GM18870 (cell line): ENCODE measurements at regions not wholly inside any gene's neighbourhood (a gene's known extent, or its start where the extent isn't known, plus 50 kb on each side); places are given as distances from the start of the nearest gene placed in this dataset.

Source experiments
- ATAC-seq: cut with Tn5 transposase; IDR thresholded peaks from one replicate; pipeline ENCODE4 v1.9.1; 2021; ENCODE audit warnings: moderate library complexity; ENCODE audit not compliant: unreplicated experiment

- ATAC-seq, result no peak
These were observed 181.0 kb upstream of the MEOX2 start for GRCh38 chr7:15867441-15867840.

GRCh38 chr7:15866753-15867152 lies 180.3 kb upstream of the MEOX2 start:
- ATAC-seq, result no peak

- no peak for ATAC-seq
These were observed 178.1 kb upstream of the MEOX2 start for GRCh38 chr7:15864626-15864991.

GRCh38 chr7:15863951-15864625 lies 177.6 kb upstream of the MEOX2 start:
- no peak for ATAC-seq

- no peak for ATAC-seq
These were observed 176.3 kb upstream of the MEOX2 start for GRCh38 chr7:15862781-15863165.

GRCh38 chr7:15862016-15862780 lies 175.7 kb upstream of the MEOX2 start:
- no peak for ATAC-seq

- no peak for ATAC-seq
These were observed 173.9 kb upstream of the MEOX2 start for GRCh38 chr7:15860264-15860949.

- ATAC-seq, result no peak
These were observed 170.5 kb upstream of the MEOX2 start for GRCh38 chr7:15857026-15857425.

- ATAC-seq, result no peak
These were observed 169.8 kb upstream of the MEOX2 start for GRCh38 chr7:15856311-15856710.

GRCh38 chr7:15855525-15856109 lies 169.1 kb upstream of the MEOX2 start:
- ATAC-seq, result no peak

- no peak for ATAC-seq
These were observed 168.5 kb upstream of the MEOX2 start for GRCh38 chr7:15854841-15855524.

- no peak for ATAC-seq
These were observed 167.5 kb upstream of the MEOX2 start for GRCh38 chr7:15853832-15854470.

- ATAC-seq, result no peak
These were observed 164.7 kb upstream of the MEOX2 start for GRCh38 chr7:15851201-15851600.

GRCh38 chr7:15848901-15849300 lies 162.4 kb upstream of the MEOX2 start:
- ATAC-seq, result no peak

GRCh38 chr7:15848362-15848761 lies 161.9 kb upstream of the MEOX2 start:
- no peak for ATAC-seq

GRCh38 chr7:15845868-15846267 lies 159.4 kb upstream of the MEOX2 start:
- no peak for ATAC-seq

- ATAC-seq, result no peak
These were observed 159.0 kb upstream of the MEOX2 start for GRCh38 chr7:15845461-15845860.

- no peak for ATAC-seq
These were observed 153.1 kb upstream of the MEOX2 start for GRCh38 chr7:15839416-15840100.

- ATAC-seq, result no peak
These were observed 151.8 kb upstream of the MEOX2 start for GRCh38 chr7:15838265-15838664.

- ATAC-seq, result no peak
These were observed 150.9 kb upstream of the MEOX2 start for GRCh38 chr7:15837306-15837950.
